ENCODE measurements at regions not wholly inside any gene's neighbourhood (a gene's known extent, or its start where the extent isn't known, plus 50 kb on each side); places are given as distances from the start of the nearest gene placed in this dataset.

GRCh38 chr13:22212576-22212975 lies 541.7 kb downstream of the FGF9 start:
- Mint-ChIP-seq H3K4me1 (peaks cover 25% of the 10 kb centered on the region), H3K4me3 (no peak overlapping the region), H3K27ac (no peak overlapping the region), H3K36me3 (no peaks in the 10 kb centered on the region), H3K9me3 (no peaks in the 10 kb centered on the region), H3K27me3 (ENCODE audit: low read depth) (peaks cover 6% of the 10 kb centered on the region)
- no peak for DNase-seq (ENCODE audit: low spot score in 2 of 2, unreplicated experiment in 2 of 2)
- TF ChIP-seq, protein P1, sequence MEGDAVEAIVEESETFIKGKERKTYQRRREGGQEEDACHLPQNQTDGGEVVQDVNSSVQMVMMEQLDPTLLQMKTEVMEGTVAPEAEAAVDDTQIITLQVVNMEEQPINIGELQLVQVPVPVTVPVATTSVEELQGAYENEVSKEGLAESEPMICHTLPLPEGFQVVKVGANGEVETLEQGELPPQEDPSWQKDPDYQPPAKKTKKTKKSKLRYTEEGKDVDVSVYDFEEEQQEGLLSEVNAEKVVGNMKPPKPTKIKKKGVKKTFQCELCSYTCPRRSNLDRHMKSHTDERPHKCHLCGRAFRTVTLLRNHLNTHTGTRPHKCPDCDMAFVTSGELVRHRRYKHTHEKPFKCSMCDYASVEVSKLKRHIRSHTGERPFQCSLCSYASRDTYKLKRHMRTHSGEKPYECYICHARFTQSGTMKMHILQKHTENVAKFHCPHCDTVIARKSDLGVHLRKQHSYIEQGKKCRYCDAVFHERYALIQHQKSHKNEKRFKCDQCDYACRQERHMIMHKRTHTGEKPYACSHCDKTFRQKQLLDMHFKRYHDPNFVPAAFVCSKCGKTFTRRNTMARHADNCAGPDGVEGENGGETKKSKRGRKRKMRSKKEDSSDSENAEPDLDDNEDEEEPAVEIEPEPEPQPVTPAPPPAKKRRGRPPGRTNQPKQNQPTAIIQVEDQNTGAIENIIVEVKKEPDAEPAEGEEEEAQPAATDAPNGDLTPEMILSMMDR (IDR thresholded peaks at IDR 0.05; ENCODE audit: unreplicated experiment) = no peak

DNA sequence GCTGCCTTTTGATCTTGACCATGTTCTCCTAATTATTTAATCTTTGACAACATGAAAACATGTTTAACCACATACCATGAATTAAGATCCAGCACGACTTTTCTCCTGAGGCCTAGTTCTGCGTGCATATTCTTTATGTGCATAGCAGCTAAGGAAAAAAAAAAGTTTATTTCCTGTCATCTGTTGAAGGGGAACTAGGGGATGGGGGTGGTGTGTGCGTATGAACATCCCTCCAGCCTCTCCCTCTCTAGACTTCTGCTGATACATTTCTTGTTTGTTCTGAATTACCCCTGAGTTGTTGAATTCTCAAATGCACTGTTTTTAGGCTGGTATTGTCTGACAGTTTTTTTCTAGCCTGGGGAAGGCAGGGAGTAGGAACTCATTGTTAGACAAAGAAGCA lies 543.3 kb downstream of the FGF9 start:
- Mint-ChIP-seq H3K4me1 (peaks cover 32% of the 10 kb centered on the region), H3K27me3 (ENCODE audit: low read depth) (peaks cover 9% of the 10 kb centered on the region), H3K36me3 (no peaks in the 10 kb centered on the region), H3K27ac (peak overlapping the region; percentile 10), H3K9me3 (no peaks in the 10 kb centered on the region), H3K4me3 (no peak overlapping the region)
- DNase-seq (ENCODE audit: low spot score in 2 of 2, unreplicated experiment in 2 of 2) = no peak
- TF ChIP-seq, protein P1 (IDR thresholded peaks at IDR 0.05; ENCODE audit: unreplicated experiment) = no peak

DNA sequence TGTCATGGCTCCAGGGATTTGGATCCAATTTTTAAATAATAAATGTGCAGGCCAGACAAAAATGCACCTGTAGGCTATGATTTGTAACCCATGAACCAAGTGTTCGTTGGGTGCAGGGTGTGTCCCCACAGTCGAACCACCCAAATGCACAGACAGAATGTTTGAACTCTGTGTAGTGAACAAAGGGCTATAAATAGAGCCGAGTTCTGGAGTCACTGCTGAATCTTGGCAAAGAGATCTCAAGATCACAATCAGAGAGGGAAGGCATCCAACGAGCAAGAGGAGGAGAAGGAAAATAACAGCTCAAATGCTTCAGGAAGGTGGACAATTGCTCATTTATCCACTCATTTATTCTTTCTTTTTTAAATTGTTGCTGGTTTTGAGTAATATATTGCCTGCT lies 547.9 kb downstream of the FGF9 start:
- Mint-ChIP-seq H3K36me3 (no peaks in the 10 kb centered on the region), H3K9me3 (no peaks in the 10 kb centered on the region), H3K4me3 (no peak overlapping the region), H3K27ac (no peak overlapping the region), H3K4me1 (peaks cover 33% of the 10 kb centered on the region), H3K27me3 (ENCODE audit: low read depth) (peaks cover 3% of the 10 kb centered on the region)
- TF ChIP-seq, protein P1 (IDR thresholded peaks at IDR 0.05; ENCODE audit: unreplicated experiment) = no peak
- DNase-seq (ENCODE audit: low spot score in 2 of 2, unreplicated experiment in 2 of 2) = no peak

GRCh38 chr13:22219709-22220108 lies 548.8 kb downstream of the FGF9 start:
- TF ChIP-seq, protein P1 (IDR thresholded peaks at IDR 0.05; ENCODE audit: unreplicated experiment) = no peak
- H3K27me3 Mint-ChIP-seq (ENCODE audit: low read depth) = peaks cover 3% of the 10 kb centered on the region
- peaks cover 25% of the 10 kb centered on the region for H3K4me1 Mint-ChIP-seq
- no peak overlapping the region for H3K27ac Mint-ChIP-seq
- no peak for DNase-seq (ENCODE audit: low spot score in 2 of 2, unreplicated experiment in 2 of 2)
- H3K4me3 Mint-ChIP-seq = no peak overlapping the region
- no peaks in the 10 kb centered on the region for H3K36me3 Mint-ChIP-seq
- H3K9me3 Mint-ChIP-seq = no peaks in the 10 kb centered on the region

- Mint-ChIP-seq H3K36me3 (no peaks in the 10 kb centered on the region), H3K4me1 (peaks cover 22% of the 10 kb centered on the region), H3K27ac (no peak overlapping the region), H3K4me3 (no peak overlapping the region), H3K9me3 (no peaks in the 10 kb centered on the region), H3K27me3 (ENCODE audit: low read depth) (peaks cover 3% of the 10 kb centered on the region)
- TF ChIP-seq, protein P1 (IDR thresholded peaks at IDR 0.05; ENCODE audit: unreplicated experiment) = no peak
- no peak for DNase-seq (ENCODE audit: low spot score in 2 of 2, unreplicated experiment in 2 of 2)
Observed at GRCh38 chr13:22220151-22221135, 549.6 kb downstream of the FGF9 start.

Data from mesothelial cell of epicardium (in vitro differentiated cells).